ENCODE measurements at regions not wholly inside any gene's neighbourhood (a gene's known extent, or its start where the extent isn't known, plus 50 kb on each side); places are given as distances from the start of the nearest gene placed in this dataset.

DNA sequence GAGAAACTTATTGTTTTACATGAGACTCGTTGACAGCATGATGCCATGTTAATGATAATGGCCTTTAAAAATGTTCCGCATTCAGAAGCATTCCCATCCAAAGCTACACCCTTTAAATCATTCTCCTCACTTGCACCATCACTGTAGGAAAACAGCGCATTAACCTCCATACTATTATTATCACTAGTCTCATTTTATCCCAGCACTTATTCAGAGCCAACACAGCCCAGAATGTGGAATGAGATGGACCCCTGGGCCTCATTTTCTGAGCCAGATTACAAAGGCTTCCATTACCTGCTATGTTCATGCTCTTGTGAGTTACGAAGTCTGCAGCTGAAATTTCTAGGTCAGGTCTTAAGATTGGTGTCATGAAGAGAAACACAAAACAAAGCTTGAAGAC is 159.4 kb downstream of the HS3ST3A1 start:
- TF ChIP-seq, protein P1, sequence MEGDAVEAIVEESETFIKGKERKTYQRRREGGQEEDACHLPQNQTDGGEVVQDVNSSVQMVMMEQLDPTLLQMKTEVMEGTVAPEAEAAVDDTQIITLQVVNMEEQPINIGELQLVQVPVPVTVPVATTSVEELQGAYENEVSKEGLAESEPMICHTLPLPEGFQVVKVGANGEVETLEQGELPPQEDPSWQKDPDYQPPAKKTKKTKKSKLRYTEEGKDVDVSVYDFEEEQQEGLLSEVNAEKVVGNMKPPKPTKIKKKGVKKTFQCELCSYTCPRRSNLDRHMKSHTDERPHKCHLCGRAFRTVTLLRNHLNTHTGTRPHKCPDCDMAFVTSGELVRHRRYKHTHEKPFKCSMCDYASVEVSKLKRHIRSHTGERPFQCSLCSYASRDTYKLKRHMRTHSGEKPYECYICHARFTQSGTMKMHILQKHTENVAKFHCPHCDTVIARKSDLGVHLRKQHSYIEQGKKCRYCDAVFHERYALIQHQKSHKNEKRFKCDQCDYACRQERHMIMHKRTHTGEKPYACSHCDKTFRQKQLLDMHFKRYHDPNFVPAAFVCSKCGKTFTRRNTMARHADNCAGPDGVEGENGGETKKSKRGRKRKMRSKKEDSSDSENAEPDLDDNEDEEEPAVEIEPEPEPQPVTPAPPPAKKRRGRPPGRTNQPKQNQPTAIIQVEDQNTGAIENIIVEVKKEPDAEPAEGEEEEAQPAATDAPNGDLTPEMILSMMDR (IDR thresholded peaks at IDR 0.05; ENCODE audit: unreplicated experiment) = no peak
- Mint-ChIP-seq H3K9me3 (no peaks in the 10 kb centered on the region), H3K27ac (no peak overlapping the region), H3K27me3 (ENCODE audit: low read depth) (no peaks in the 10 kb centered on the region), H3K4me1 (no peaks in the 10 kb centered on the region), H3K4me3 (no peak overlapping the region), H3K36me3 (no peaks in the 10 kb centered on the region)
- DNase-seq (ENCODE audit: low spot score in 2 of 2, unreplicated experiment in 2 of 2) = no peak

DNA sequence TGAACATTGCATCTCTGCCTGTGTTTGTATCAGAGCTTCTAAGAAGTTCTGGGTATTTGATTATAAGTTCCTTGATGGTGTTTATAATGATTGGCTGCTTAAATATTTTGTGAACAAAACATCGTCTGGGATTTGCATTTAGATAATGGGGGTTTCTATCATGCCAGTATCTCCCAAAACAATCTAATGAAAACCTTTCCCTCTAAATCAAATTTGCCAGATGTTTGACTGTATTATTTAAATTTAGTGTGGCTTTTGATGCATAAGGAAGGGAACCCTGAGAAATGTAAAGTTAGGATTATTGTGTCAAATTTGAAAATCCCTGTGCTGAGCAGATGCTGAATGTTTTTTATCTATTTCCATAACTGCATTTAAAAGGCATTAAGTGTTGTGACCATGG is 159.9 kb downstream of the HS3ST3A1 start:
- Mint-ChIP-seq H3K27me3 (ENCODE audit: low read depth) (no peaks in the 10 kb centered on the region), H3K4me3 (no peak overlapping the region), H3K36me3 (no peaks in the 10 kb centered on the region), H3K27ac (no peak overlapping the region), H3K9me3 (no peaks in the 10 kb centered on the region), H3K4me1 (no peaks in the 10 kb centered on the region)
- TF ChIP-seq, protein P1 (IDR thresholded peaks at IDR 0.05; ENCODE audit: unreplicated experiment) = no peak
- no peak for DNase-seq (ENCODE audit: low spot score in 2 of 2, unreplicated experiment in 2 of 2)

DNA sequence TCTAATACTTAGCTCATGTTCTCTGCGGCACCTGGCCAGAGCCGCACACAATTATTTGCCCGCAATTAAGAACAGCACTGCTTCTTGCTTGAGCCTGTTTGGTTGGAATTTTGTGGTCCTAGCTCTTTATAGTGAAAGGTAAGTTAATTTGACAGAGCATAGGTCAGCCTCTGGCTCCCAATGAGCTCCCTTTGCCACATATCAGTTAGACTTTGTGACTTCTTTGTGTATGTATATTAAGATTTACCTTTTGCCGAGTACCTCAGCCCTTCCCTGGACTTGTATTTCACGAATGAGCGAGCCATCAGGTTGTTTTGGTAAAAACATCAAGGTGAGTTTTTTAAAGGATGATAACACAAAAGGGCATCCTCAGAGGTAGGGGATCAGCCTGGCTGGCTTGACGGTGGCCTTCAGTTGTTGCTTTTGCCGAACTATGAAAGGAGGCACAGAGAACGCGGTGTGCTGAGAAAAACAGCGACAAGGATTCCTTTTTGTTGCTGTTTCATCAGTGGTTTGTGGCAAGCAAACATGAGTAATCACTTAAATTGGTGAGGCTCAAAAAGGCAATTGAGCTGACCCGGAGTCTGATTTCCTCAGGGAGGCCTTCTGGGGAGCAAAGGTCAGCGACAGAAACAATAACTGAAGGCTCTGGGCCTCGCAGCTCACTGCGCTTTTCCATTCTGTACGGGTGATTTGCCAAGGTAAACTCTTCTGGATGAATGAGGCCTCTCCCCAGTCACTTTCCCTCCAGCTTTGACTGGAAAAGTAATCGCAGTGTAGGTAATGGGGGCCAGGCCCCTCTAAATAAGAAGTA is 163.6 kb downstream of the HS3ST3A1 start:
- DNase-seq (ENCODE audit: low spot score in 2 of 2, unreplicated experiment in 2 of 2) = no peak
- TF ChIP-seq, protein P1 (IDR thresholded peaks at IDR 0.05; ENCODE audit: unreplicated experiment) = no peak

DNA sequence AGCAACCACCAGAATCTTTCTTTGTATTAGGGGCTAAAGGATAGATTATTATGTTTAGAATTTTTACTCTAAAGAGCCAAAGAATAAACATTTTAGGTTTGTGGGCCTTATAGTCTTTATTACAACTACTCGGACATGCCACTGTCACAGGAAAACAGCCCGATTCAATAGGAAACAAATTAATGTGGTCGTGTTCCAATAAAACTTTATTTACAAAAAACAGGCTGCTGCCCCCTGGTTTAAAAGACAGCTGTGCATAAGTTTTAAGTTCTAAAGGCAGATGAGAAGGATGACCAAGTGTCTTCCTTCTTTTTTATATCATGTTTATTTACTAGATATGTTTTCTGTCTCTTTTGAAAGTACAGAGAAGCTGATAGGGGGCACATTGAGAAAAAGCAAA is 166.5 kb downstream of the HS3ST3A1 start:
- Mint-ChIP-seq H3K4me1 (peaks cover 1% of the 10 kb centered on the region), H3K9me3 (peaks cover 14% of the 10 kb centered on the region), H3K36me3 (peaks cover 5% of the 10 kb centered on the region), H3K27ac (no peak overlapping the region), H3K27me3 (ENCODE audit: low read depth) (no peaks in the 10 kb centered on the region), H3K4me3 (no peak overlapping the region)
- DNase-seq (ENCODE audit: low spot score in 2 of 2, unreplicated experiment in 2 of 2) = no peak
- TF ChIP-seq, protein P1 (IDR thresholded peaks at IDR 0.05; ENCODE audit: unreplicated experiment) = no peak

More for the DNA sequence above, 163.6 kb downstream of the HS3ST3A1 start:
- Mint-ChIP-seq H3K27ac (no peak overlapping the region), H3K4me3 (no peak overlapping the region), H3K9me3 (peaks cover 14% of the 10 kb centered on the region), H3K27me3 (ENCODE audit: low read depth) (no peaks in the 10 kb centered on the region), H3K4me1 (no peaks in the 10 kb centered on the region), H3K36me3 (peaks cover 5% of the 10 kb centered on the region)

DNA sequence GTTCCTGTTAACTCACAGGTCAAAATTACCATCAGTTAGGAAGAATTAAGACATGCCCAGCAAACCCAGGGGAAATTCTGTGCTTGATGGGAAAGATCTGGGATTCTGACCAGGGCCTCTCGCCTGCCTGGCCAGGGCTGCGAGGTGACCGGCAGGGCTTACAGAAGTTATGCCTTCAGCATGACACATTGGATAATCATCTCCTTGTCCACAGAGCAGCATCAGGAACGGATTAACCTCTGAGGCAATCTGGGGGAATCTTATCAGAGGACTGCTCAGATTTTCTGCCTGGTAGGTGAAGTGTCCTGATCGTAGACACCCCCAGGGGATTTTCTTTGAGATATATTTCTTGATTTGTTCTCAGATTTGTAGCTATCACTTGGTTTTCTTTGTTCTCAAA is 172.5 kb downstream of the HS3ST3A1 start:
- Mint-ChIP-seq H3K9me3 (peaks cover 7% of the 10 kb centered on the region), H3K27me3 (ENCODE audit: low read depth) (no peaks in the 10 kb centered on the region), H3K4me1 (peaks cover 38% of the 10 kb centered on the region), H3K36me3 (peaks cover 3% of the 10 kb centered on the region), H3K4me3 (no peak overlapping the region), H3K27ac (peak overlapping the region; percentile 52)
- no peak for DNase-seq (ENCODE audit: low spot score in 2 of 2, unreplicated experiment in 2 of 2)
- TF ChIP-seq, protein P1 (IDR thresholded peaks at IDR 0.05; ENCODE audit: unreplicated experiment) = no peak
